ENCODE measurements at regions not wholly inside any gene's neighbourhood (a gene's known extent, or its start where the extent isn't known, plus 50 kb on each side); places are given as distances from the start of the nearest gene placed in this dataset.

GRCh38 chr14:60563113-60563512 lies 54.2 kb downstream of the SIX6 start:
- no TSS peak for BruUV-seq (replicated peaks)

DNA sequence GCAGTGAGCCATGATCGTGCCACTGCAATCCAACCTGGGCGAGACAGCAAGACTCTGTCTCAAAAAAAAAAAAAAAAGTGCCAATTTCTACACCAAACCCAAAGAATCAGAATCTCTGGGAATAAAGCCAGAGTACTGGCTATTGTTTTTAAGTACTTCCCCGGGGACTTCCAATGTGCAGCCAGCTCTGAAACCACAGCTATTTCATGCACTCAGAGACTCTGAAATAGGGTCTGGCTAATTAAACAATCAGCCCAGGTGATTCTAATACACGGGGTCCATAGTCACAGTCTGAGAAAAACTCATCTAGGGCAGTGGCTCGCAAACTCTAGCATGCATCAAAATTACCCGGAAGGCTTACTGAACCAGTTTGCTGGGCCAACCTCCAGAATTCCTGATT lies 56.3 kb downstream of the SIX6 start:
- POLR2A ChIA-PET (ENCODE audit: low non-redundant PET) = no interaction called here
- intact Hi-C loops (cut with micrococcal nuclease; ENCODE audit: unreplicated experiment) = no loop called here
- DNase-seq (ENCODE audit: low spot score) = peak; percentile 56
- no peaks in the 10 kb centered on the region for H3K9me3 ChIP-seq (ENCODE audit: low read depth, low read length, poor library complexity, severe bottlenecking)
- H3K4me1 ChIP-seq (ENCODE audit: insufficient read depth, low read length, poor library complexity, severe bottlenecking) = no peaks in the 10 kb centered on the region
- H3K36me3 ChIP-seq (ENCODE audit: insufficient read depth, low read length, poor library complexity, severe bottlenecking) = no peaks in the 10 kb centered on the region
- no TSS peak for BruUV-seq (replicated peaks)
- TF ChIP-seq EZH2 (IDR thresholded peaks at IDR 0.05; ENCODE audit: borderline replicate concordance, low read depth, low read length, poor library complexity, severe bottlenecking) = no peak
- TF ChIP-seq, protein P1, sequence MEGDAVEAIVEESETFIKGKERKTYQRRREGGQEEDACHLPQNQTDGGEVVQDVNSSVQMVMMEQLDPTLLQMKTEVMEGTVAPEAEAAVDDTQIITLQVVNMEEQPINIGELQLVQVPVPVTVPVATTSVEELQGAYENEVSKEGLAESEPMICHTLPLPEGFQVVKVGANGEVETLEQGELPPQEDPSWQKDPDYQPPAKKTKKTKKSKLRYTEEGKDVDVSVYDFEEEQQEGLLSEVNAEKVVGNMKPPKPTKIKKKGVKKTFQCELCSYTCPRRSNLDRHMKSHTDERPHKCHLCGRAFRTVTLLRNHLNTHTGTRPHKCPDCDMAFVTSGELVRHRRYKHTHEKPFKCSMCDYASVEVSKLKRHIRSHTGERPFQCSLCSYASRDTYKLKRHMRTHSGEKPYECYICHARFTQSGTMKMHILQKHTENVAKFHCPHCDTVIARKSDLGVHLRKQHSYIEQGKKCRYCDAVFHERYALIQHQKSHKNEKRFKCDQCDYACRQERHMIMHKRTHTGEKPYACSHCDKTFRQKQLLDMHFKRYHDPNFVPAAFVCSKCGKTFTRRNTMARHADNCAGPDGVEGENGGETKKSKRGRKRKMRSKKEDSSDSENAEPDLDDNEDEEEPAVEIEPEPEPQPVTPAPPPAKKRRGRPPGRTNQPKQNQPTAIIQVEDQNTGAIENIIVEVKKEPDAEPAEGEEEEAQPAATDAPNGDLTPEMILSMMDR (conservative IDR thresholded peaks at IDR 0.05; ENCODE audit: low read depth, low read length) = no peak
- no peaks in the 10 kb centered on the region for H3K27me3 ChIP-seq (replicated peaks; ENCODE audit: insufficient read depth, low read depth, low read length, poor library complexity)
- CTCF ChIA-PET = no interaction called here
- no peak overlapping the region for H3K4me3 ChIP-seq (ENCODE audit: low read depth, low read length, poor library complexity, severe bottlenecking)
- no peak overlapping the region for H3K27ac ChIP-seq (ENCODE audit: low read depth, low read length, poor library complexity, severe bottlenecking)

More at GRCh38 chr14:60563113-60563512, 54.2 kb downstream of the SIX6 start:
- CTCF ChIA-PET = interaction anchor here (1.5 kb wide), 1 partner anchor 213 kb away, joined by 7 read pairs; no protein-coding TSS in a partner anchor
- no peak for DNase-seq (ENCODE audit: low spot score)
- intact Hi-C loops (cut with micrococcal nuclease; ENCODE audit: unreplicated experiment) = loop anchor here (2.0 to 5.0 kb wide), 4 partner anchors 236 to 596 kb away; no protein-coding TSS in a partner anchor
- TF ChIP-seq, protein P1 (conservative IDR thresholded peaks at IDR 0.05; ENCODE audit: low read depth, low read length) = no peak
- TF ChIP-seq EZH2 (IDR thresholded peaks at IDR 0.05; ENCODE audit: borderline replicate concordance, low read depth, low read length, poor library complexity, severe bottlenecking) = no peak
- H3K27me3 ChIP-seq (replicated peaks; ENCODE audit: insufficient read depth, low read depth, low read length, poor library complexity) = no peaks in the 10 kb centered on the region
- no peak overlapping the region for H3K4me3 ChIP-seq (ENCODE audit: low read depth, low read length, poor library complexity, severe bottlenecking)
- H3K36me3 ChIP-seq (ENCODE audit: insufficient read depth, low read length, poor library complexity, severe bottlenecking) = no peaks in the 10 kb centered on the region
- no peaks in the 10 kb centered on the region for H3K9me3 ChIP-seq (ENCODE audit: low read depth, low read length, poor library complexity, severe bottlenecking)
- H3K4me1 ChIP-seq (ENCODE audit: insufficient read depth, low read length, poor library complexity, severe bottlenecking) = no peaks in the 10 kb centered on the region
- POLR2A ChIA-PET (ENCODE audit: low non-redundant PET) = no interaction called here
- no peak overlapping the region for H3K27ac ChIP-seq (ENCODE audit: low read depth, low read length, poor library complexity, severe bottlenecking)

GRCh38 chr14:60566101-60566500 lies 57.2 kb downstream of the SIX6 start:
- CTCF ChIA-PET = interaction anchor here (0.7 kb wide), 1 partner anchor 506 kb away, joined by 6 read pairs; no protein-coding TSS in a partner anchor
- H3K4me3 ChIP-seq (ENCODE audit: low read depth, low read length, poor library complexity, severe bottlenecking) = no peak overlapping the region
- no peaks in the 10 kb centered on the region for H3K9me3 ChIP-seq (ENCODE audit: low read depth, low read length, poor library complexity, severe bottlenecking)
- TF ChIP-seq EZH2 (IDR thresholded peaks at IDR 0.05; ENCODE audit: borderline replicate concordance, low read depth, low read length, poor library complexity, severe bottlenecking) = no peak
- TF ChIP-seq, protein P1 (conservative IDR thresholded peaks at IDR 0.05; ENCODE audit: low read depth, low read length) = no peak
- peak; percentile 24 for DNase-seq (ENCODE audit: low spot score)
- intact Hi-C loops (cut with micrococcal nuclease; ENCODE audit: unreplicated experiment) = no loop called here
- H3K4me1 ChIP-seq (ENCODE audit: insufficient read depth, low read length, poor library complexity, severe bottlenecking) = no peaks in the 10 kb centered on the region
- H3K27ac ChIP-seq (ENCODE audit: low read depth, low read length, poor library complexity, severe bottlenecking) = no peak overlapping the region
- no TSS peak for BruUV-seq (replicated peaks)
- H3K36me3 ChIP-seq (ENCODE audit: insufficient read depth, low read length, poor library complexity, severe bottlenecking) = no peaks in the 10 kb centered on the region
- POLR2A ChIA-PET (ENCODE audit: low non-redundant PET) = no interaction called here
- no peaks in the 10 kb centered on the region for H3K27me3 ChIP-seq (replicated peaks; ENCODE audit: insufficient read depth, low read depth, low read length, poor library complexity)
